Hindlimb muscle (tissue), 1 donor: ENCODE measurements at regions not wholly inside any gene's neighbourhood (a gene's known extent, or its start where the extent isn't known, plus 50 kb on each side); places are given as distances from the start of the nearest gene placed in this dataset.

Source experiments
- DNase-seq: peaks from one replicate; pipeline ENCODE4 v3.0.0-alpha.2; 2013

DNA sequence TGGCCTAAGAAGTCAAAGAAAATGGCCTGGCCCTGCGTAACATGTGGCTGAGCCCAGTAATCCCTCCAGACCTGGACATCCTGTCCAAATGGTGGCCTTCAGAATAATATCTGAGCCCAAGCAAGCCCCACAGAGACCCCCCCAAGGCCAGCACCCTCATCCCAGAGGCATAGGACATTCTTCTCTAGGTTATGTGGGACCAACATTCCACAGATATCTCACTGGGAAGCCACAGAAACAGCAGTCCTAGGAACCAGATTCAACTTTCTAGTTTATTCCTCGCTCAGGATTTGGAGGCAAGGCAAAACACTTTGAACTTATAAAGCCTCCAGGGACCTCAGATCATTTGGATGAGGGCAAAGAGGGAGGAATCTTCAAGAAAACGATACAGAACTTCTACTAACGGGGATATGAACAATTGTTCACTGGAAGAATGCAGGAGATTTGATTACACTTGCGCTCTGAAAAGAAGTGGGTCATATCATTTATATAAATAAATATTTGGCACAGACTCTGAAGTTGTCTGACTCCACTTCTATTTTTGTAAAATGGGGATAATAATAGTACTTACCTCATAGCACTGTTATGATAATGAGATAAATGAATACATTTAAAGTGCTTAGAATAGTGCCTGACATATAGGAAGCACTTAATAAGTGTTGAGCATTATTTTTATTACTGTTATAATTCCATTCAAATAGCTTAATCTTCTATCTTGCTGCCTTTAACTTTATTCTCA, 171.5 kb downstream of the NUAK1 start:
- DNase-seq = no peak

DNA sequence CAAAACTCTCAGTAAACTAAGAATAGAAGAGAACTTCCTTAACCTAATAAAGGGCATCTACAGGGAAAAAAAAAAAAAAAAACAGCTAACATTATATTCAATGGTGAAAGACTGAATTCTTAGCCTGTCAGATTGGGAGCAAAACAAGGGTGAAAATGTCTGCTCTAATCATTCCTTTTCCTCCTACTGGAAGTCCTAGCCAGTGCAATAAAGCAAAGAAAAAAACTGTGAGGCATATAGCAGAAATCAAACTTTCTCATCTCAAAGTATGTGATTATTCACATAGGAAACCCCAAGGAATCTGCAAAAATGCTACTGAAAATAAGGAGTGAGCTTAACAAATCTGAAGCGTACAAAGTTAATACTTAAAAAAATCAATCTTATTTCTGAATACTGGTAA, 170.7 kb downstream of the NUAK1 start:
- no peak for DNase-seq

DNA sequence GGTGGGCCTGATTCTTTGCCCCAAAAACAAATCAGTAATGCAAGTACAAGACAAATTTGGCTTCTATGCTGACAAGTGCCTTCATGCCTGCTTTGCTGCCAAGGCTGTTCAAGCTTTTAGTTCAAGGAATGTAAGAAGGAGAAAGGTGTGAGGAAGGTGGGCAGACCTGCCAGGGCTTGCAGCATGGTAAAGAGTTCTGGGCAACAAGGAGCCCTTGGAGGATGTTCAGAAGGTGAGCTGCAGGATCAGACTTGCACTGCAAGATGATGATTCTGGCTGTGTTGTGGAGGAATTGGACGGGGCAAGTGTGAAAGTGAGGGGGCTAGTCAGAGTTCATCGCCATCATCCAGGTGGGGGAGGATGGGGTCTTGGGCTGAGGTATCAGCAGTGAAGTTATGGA, 167.9 kb downstream of the NUAK1 start:
- no peak for DNase-seq

DNA sequence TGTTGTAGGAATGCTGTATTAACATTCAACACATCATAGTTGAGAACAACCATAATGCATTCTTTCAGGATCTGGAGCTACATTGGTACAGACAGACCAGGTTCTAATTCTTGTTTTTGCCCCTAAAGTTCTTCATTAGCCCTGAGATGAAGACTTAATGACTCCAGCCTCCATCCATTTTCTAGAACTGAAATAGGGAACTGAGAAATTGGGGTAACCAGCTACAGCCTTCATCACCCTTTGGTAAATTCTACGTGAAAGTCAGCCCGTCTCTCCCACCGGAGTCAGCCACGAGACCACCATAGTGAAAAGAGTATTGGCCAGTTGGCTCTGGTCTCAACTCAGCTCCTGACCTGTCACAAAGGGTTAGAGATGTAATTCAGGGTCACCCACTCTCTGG, 164.0 kb downstream of the NUAK1 start:
- DNase-seq = no peak

DNA sequence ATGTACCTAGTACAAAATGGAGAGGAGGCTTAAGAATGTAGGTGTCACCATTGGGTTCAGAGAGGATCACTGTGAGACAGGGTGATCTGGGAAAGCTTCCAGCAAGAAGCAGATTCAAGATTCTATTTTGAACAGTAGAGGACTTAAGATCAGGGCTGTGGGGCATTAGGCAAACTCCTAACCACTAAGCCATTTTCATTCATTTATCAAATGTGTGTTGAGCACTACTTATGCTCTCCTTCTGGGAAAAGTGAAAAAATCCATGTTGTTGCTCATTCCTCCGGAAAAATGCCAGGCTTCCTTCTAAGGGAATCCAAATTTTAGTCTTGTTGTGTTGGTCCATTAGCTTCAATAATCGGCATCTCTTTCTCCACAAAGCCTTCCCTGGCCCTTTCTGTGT, 163.4 kb downstream of the NUAK1 start:
- DNase-seq = no peak

GRCh38 chr12:105977236-105977635, 161.5 kb downstream of the NUAK1 start:
- no peak for DNase-seq

GRCh38 chr12:105977652-105978051, 161.1 kb downstream of the NUAK1 start:
- DNase-seq = no peak

- no peak for DNase-seq
Measured at GRCh38 chr12:105978276-105978675, 160.5 kb downstream of the NUAK1 start.

GRCh38 chr12:105978686-105979085, 160.1 kb downstream of the NUAK1 start:
- no peak for DNase-seq

DNA sequence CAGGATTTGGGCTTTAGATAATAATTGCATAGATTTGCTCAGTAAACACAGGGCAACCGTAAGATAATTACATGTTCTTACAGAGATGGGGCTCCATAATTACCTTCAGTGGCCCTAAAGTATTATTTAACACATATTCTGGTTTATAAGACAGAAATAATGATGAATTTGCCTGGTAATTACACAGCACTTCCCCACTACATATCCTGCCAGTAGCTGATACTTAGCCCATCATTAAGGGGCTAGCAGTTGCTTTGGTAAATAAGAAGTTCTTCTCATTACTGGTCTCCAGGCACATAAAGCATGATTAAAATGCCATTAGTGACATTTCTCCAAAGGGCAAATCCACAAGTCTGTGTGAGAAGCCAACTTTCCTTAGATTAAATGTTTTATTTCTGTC, 158.7 kb downstream of the NUAK1 start:
- no peak for DNase-seq

- DNase-seq = no peak
Measured at GRCh38 chr12:105980533-105980932, 158.2 kb downstream of the NUAK1 start.

DNA sequence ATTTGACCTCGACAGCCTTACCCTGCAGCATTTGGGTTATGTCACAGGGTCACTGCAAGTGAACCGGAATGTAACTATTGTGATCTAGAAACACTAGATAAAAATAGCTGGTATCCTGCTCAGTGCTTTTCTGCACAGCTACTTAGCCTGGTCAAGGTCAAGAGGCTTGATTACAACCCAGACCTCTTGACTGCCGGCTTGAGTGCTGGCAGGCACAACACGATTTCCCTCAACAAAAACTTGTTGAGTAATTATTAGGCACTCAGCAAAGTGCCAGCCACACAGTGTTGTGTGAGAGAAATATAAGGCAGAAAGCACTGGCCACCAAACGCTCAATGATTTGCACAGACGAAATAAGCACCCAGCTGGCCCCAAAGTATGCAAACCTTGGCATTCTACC, 156.7 kb downstream of the NUAK1 start:
- DNase-seq = no peak

DNA sequence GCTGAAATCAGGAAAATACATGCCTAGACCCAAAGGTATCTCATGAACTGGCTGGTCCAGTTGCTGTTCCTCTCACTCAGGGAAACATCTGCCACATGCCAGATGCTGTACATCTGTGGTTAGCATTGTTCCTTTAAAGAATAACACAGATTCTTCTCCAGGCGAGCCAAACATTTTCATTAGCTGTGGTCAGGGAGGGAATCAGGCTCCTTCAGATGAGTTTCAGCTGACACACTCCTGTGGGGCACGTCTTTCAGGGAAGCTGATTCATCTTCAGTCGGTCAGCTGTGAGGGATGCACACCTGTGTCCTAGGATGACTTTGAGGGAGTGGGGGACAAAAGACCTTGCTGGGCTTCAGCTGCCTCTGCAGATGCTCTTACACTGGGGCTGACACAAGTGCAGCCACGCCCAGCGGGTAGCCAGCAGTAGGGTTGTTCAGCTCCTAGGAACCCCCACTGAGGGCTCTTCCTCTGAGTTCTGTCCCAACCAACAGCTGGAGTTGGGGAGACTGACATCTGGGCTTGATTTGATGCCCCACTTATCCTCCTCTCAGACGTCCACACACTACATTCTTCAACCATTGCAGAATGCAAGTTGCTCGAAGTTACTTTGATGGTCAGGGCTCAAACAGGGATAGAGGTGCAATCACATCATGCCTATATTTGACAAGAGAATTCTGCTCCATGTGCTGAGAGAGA, 155.0 kb downstream of the NUAK1 start:
- DNase-seq = no peak

DNA sequence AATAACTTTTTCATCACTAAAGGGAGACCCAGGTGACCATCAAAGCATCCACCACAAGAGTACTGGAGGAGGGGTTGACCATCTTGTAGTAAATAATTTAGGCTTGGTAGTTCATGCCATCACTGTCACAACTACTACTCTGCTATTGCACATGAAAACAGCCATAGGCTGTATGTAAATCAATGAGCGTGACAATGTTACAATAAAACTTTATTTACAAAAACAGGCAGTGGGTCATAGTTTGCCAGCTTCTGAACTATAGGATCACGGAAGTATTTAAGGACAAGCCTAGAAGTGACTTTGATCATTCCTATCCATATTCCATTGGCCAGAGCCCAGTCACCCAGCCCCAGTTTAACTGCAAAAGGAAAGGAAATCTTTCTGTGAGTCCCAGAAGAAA, 153.4 kb downstream of the NUAK1 start:
- no peak for DNase-seq

GRCh38 chr12:105986779-105987684, 151.7 kb downstream of the NUAK1 start:
- DNase-seq = no peak

- DNase-seq = no peak
Measured at GRCh38 chr12:105987685-105988035, 151.1 kb downstream of the NUAK1 start.

- DNase-seq = peak; percentile 22
Measured at GRCh38 chr12:105992849-105993740, 145.7 kb downstream of the NUAK1 start.

DNA sequence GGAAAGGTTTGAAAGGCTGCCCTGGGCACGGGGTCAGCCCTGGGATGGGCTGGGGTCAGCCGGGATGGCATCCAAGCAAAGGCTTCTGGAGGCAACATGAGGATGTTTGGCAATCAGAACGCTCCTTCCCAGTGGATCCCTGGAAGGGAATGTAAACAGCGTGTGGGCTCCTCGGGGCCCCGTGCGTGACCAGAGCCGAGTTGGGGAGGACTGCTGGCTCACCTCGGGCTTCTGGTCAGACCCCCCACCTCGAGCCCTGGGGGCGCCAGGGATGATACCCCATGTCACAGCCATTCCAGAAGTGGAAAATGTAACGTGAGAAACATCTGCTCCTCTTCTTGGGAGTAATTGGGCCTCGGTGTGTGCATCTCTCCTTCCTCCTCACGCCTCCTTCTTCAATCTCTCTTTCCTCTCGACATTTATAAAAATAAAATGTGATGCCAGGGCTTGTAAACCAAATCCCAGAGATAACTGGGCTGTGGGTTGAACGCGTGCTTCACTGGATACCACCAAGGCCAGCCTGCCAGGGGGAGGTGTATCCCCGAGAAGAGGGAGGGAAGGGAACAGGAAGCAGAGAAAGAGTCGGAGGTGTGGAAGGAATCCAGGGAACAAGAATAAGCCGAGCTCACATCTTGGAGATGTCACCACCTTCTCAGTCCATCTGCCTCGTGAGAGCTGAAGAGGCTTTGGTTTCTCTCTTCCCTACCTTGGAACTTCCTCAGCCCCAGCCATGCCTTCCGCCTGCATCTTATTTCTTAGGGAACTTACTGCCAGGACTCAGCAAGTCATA, 144.8 kb downstream of the NUAK1 start:
- no peak for DNase-seq

- DNase-seq = no peak
Measured at GRCh38 chr12:105995961-105996431, 142.8 kb downstream of the NUAK1 start.

DNA sequence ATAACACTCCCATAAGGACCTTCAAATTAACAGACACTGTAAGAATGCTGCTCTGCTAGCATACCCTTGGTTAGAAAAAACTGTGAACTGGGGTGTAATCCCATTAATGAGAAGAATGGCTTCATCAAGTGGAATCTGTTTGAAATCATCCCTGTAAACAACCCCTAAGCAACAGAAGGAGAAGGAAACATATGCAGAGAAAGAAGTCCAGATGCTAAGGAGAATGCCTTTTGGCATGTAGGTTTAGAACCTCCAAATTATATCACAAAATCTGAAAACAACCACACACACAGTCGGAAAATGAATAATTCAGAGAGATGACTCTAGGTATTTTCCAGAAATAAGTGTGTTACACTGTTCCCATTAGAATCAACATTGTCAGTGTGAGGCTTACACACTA, 140.2 kb downstream of the NUAK1 start:
- no peak for DNase-seq

- no peak for DNase-seq
Measured at GRCh38 chr12:106000382-106001104, 138.2 kb downstream of the NUAK1 start.
